VCaP (cell line): ENCODE measurements at regions not wholly inside any gene's neighbourhood (a gene's known extent, or its start where the extent isn't known, plus 50 kb on each side); places are given as distances from the start of the nearest gene placed in this dataset.
"Not testable (repeated sequence)": the region's sequence is repeated elsewhere in the genome, so short reads cannot be mapped to it uniquely, and the experiment has no call there.

Source experiments
- H3K27ac ChIP-seq: fragments of 450-650 bp; 2 replicates; pipeline ENCODE4 v1.5.1; 2017
- TF ChIP-seq, protein P1 (sequence below): fragments of 450-650 bp; conservative IDR thresholded peaks from 2 replicates; pipeline ENCODE4 v1.5.1; 2017; ENCODE audit warnings: mild to moderate bottlenecking, moderate library complexity

DNA sequence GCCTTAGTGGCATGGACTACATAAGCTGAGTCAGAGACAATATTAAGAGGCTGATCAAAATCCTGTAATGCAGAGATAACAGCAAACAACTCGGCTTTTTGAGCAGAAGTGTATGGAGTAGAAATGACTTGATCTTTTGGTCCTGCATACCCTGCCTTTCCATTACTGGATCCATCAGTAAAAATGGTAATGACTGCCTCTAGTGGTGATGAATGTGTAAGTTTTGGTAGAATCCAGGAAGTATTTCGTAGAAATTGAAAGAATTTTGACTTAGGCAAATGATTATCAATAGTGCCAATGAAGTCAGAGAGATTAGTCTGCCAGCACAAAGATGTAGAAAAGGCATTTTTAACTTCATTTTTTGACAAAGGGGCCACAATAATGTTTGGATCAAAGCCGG, 146.4 kb upstream of the API5 start:
- TF ChIP-seq, protein P1, sequence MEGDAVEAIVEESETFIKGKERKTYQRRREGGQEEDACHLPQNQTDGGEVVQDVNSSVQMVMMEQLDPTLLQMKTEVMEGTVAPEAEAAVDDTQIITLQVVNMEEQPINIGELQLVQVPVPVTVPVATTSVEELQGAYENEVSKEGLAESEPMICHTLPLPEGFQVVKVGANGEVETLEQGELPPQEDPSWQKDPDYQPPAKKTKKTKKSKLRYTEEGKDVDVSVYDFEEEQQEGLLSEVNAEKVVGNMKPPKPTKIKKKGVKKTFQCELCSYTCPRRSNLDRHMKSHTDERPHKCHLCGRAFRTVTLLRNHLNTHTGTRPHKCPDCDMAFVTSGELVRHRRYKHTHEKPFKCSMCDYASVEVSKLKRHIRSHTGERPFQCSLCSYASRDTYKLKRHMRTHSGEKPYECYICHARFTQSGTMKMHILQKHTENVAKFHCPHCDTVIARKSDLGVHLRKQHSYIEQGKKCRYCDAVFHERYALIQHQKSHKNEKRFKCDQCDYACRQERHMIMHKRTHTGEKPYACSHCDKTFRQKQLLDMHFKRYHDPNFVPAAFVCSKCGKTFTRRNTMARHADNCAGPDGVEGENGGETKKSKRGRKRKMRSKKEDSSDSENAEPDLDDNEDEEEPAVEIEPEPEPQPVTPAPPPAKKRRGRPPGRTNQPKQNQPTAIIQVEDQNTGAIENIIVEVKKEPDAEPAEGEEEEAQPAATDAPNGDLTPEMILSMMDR: peak; percentile 13; the same call in 1 of the 2 replicates
- H3K27ac ChIP-seq: not testable (repeated sequence)

GRCh38 chr11:43168241-43168640, 143.6 kb upstream of the API5 start:
- H3K27ac ChIP-seq: not testable (repeated sequence)

GRCh38 chr11:43172477-43172876, 139.3 kb upstream of the API5 start:
- no peak overlapping the region for H3K27ac ChIP-seq
- TF ChIP-seq, protein P1: no peak

- no peak overlapping the region for H3K27ac ChIP-seq
- TF ChIP-seq, protein P1: no peak
Measured at GRCh38 chr11:43177975-43178374, 133.8 kb upstream of the API5 start.

GRCh38 chr11:43194459-43194858, 117.3 kb upstream of the API5 start:
- not testable (repeated sequence) for H3K27ac ChIP-seq

DNA sequence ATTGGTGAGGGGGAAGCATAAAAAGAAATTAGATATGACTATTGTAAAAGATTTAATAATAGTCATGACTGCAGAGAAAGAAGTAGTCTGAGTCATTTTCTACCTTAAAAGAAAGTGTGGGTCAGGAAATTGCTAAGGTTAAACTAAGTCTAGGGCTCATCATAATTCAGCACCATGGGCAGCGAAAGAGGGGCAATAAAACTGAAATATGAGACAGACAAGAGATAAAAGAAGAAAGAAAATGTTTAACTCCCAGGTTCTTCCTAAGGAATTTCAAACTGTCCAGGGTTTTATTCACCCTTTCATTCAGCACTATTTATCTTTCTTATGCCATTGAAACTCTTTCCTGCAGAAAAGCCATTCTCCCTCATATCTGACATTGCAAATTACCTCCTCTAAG, 114.4 kb upstream of the API5 start:
- TF ChIP-seq, protein P1: no peak
- no peak overlapping the region for H3K27ac ChIP-seq

GRCh38 chr11:43200031-43200430, 111.8 kb upstream of the API5 start:
- H3K27ac ChIP-seq: no peak overlapping the region
- TF ChIP-seq, protein P1: no peak

DNA sequence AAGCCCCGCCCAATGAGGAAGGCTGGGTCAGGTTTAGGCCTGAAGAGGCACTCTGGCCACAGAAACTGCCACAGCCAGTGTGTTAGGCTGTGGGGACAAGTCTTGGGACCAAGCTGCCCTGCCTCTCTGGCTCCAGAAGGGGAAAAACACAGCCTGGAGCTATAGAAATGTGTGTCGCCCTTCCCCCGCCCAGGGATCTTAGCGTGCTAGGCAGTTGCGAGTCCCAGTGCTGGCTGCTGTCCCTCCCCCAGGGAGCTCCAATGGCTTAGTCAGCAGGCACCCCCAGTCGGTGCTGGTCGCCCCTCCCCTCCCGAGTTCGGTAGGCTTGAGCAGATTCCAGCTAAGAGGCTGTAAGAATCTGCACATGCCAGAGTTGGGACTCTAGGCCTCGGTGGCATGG, 99.5 kb upstream of the API5 start:
- TF ChIP-seq, protein P1: no peak
- H3K27ac ChIP-seq: no peak overlapping the region

DNA sequence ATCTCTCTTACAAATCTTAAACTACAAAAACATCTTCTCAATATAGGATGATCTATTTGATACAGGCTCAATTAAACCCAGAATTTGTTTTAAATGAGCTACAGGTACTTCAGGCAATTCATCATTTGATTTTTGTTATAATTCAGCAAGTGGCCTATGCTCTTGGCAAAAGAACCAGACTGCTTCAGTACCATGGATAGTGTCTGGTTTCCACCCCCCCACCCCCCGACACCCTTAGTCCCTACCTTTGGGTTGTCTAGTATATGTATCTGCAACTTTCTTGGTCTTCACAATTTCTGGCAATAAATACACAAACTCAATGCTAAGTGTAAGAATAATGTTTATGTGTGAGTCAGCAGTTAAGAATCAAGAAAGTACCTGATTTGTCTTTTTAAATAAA, 97.3 kb upstream of the API5 start:
- TF ChIP-seq, protein P1: no peak
- H3K27ac ChIP-seq: no peak overlapping the region
